ENCODE measurements at regions not wholly inside any gene's neighbourhood (a gene's known extent, or its start where the extent isn't known, plus 50 kb on each side); places are given as distances from the start of the nearest gene placed in this dataset.

GRCh38 chr2:57692395-57692794, 354.2 kb upstream of the VRK2 start:
- no peak for TF ChIP-seq CTCF (IDR thresholded peaks at IDR 0.05)
- no peak for DNase-seq
- no peaks in the 10 kb centered on the region for H3K36me3 Mint-ChIP-seq (ENCODE audit: low read depth)
- no peaks in the 10 kb centered on the region for H3K27me3 Mint-ChIP-seq
- no peaks in the 10 kb centered on the region for H3K4me1 Mint-ChIP-seq (ENCODE audit: low read depth)
- POLR2A ChIA-PET = no interaction called here
- H3K4me3 Mint-ChIP-seq = no peak overlapping the region
- H3K27ac Mint-ChIP-seq = no peak overlapping the region
- peaks cover 21% of the 10 kb centered on the region for H3K9me3 Mint-ChIP-seq
- no peak for ATAC-seq
- CTCF ChIA-PET = no interaction called here
- intact Hi-C loops (cut with micrococcal nuclease) = no loop called here

GRCh38 chr2:57693177-57693576, 353.4 kb upstream of the VRK2 start:
- no peak for TF ChIP-seq CTCF (IDR thresholded peaks at IDR 0.05)
- ChIA-PET CTCF (no interaction called here), POLR2A (no interaction called here)
- DNase-seq = no peak
- no peak overlapping the region for H3K4me3 Mint-ChIP-seq
- no peaks in the 10 kb centered on the region for H3K36me3 Mint-ChIP-seq (ENCODE audit: low read depth)
- H3K27ac Mint-ChIP-seq = no peak overlapping the region
- peaks cover 21% of the 10 kb centered on the region for H3K9me3 Mint-ChIP-seq
- no peaks in the 10 kb centered on the region for H3K27me3 Mint-ChIP-seq
- intact Hi-C loops (cut with micrococcal nuclease) = no loop called here
- ATAC-seq = no peak
- H3K4me1 Mint-ChIP-seq (ENCODE audit: low read depth) = no peaks in the 10 kb centered on the region

GRCh38 chr2:57693965-57694364, 352.6 kb upstream of the VRK2 start:
- Mint-ChIP-seq H3K4me3 (no peak overlapping the region), H3K27ac (no peak overlapping the region), H3K4me1 (ENCODE audit: low read depth) (no peaks in the 10 kb centered on the region), H3K9me3 (peaks cover 17% of the 10 kb centered on the region), H3K27me3 (no peaks in the 10 kb centered on the region), H3K36me3 (ENCODE audit: low read depth) (no peaks in the 10 kb centered on the region)
- CTCF ChIA-PET = no interaction called here
- intact Hi-C loops (cut with micrococcal nuclease) = no loop called here
- POLR2A ChIA-PET = no interaction called here
- TF ChIP-seq CTCF (IDR thresholded peaks at IDR 0.05) = no peak
- ATAC-seq = no peak
- no peak for DNase-seq

GRCh38 chr2:57696016-57696415, 350.6 kb upstream of the VRK2 start:
- no peak for DNase-seq
- Mint-ChIP-seq H3K9me3 (peaks cover 5% of the 10 kb centered on the region), H3K4me1 (ENCODE audit: low read depth) (no peaks in the 10 kb centered on the region), H3K36me3 (ENCODE audit: low read depth) (no peaks in the 10 kb centered on the region), H3K4me3 (no peak overlapping the region), H3K27ac (no peak overlapping the region), H3K27me3 (no peaks in the 10 kb centered on the region)
- no peak for ATAC-seq
- TF ChIP-seq CTCF (IDR thresholded peaks at IDR 0.05) = no peak
- CTCF ChIA-PET = interaction anchor here (0.6 kb wide), 1 partner anchor 1249 kb away, joined by 3 read pairs; no protein-coding TSS in a partner anchor
- intact Hi-C loops (cut with micrococcal nuclease) = no loop called here
- POLR2A ChIA-PET = no interaction called here

GRCh38 chr2:57698392-57698791, 348.2 kb upstream of the VRK2 start:
- ATAC-seq (no peak), DNase-seq (no peak)
- no peak overlapping the region for H3K4me3 Mint-ChIP-seq
- TF ChIP-seq CTCF (IDR thresholded peaks at IDR 0.05) = no peak
- no peaks in the 10 kb centered on the region for H3K4me1 Mint-ChIP-seq (ENCODE audit: low read depth)
- no peak overlapping the region for H3K27ac Mint-ChIP-seq
- H3K9me3 Mint-ChIP-seq = no peaks in the 10 kb centered on the region
- CTCF ChIA-PET = no interaction called here
- intact Hi-C loops (cut with micrococcal nuclease) = no loop called here
- no peaks in the 10 kb centered on the region for H3K36me3 Mint-ChIP-seq (ENCODE audit: low read depth)
- H3K27me3 Mint-ChIP-seq = no peaks in the 10 kb centered on the region
- POLR2A ChIA-PET = interaction anchor here (1.0 kb wide), 1 partner anchor 29 kb away, joined by 3 read pairs; no protein-coding TSS in a partner anchor

Data from activated CD8-positive, alpha-beta T cell treated with anti-CD3 and anti-CD28 coated beads for 36 hours (primary cell).